GM19023 (cell line): ENCODE measurements at regions not wholly inside any gene's neighbourhood (a gene's known extent, or its start where the extent isn't known, plus 50 kb on each side); places are given as distances from the start of the nearest gene placed in this dataset.
A peak's percentile ranks its signal among the peaks of the same experiment; 100 is the strongest.
"Not testable (repeated sequence)": the region's sequence is repeated elsewhere in the genome, so short reads cannot be mapped to it uniquely, and the experiment has no call there.

Source experiments
- ATAC-seq: cut with Tn5 transposase; IDR thresholded peaks from one replicate; pipeline ENCODE4 v1.9.1; 2021; ENCODE audit warnings: mild to moderate bottlenecking, moderate library complexity; ENCODE audit not compliant: unreplicated experiment

DNA sequence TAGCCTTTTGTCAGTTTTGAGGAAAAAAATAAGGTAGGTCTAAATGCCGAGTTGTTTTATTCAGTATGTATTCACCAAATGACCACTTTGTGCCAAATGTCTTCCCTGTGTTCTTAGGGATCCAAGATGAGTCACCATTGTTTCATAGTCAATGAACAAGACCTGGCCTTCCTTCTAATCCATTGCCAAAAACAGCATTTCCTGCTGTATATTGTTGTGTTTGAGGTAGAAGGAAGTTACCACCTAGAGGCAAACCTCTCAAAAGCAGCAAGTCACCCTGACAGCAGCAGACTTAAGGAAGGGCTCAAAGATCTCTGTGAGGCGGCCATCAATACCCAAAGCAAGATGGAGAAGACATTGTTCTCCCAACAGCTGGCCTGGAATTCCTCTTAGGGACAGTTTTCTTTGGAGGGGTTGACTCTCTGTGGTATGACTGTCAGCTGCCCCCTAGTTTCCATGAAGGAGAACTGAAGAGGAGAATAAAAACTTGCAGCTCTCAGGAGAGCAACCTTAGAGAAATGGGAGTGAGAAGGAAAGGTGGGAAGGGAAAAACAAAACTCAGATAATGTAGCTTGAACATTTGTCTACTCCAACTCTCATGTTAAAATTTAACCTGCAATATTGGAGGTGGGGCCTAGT lies 328.3 kb downstream of the LRATD1 start:
- no peak for ATAC-seq

DNA sequence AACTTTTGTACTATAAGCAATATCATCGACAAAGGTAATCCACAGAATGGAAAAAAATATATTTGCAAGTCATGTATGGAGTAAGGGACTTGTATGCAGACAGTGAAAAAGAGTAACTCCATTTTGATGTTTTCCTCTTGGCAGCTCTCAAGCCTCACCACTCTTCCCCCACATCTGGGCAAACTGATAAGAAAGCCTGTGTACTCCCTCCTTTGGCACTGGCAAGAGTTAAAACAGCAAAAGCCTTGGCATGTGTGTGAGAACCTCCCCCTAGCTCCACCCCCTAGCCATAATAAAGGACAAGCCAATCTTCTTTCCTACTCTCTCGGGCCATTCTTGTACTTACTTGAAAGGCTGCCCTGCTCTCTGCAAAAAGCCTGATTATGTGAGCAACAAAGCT lies 335.2 kb downstream of the LRATD1 start:
- ATAC-seq: no peak

DNA sequence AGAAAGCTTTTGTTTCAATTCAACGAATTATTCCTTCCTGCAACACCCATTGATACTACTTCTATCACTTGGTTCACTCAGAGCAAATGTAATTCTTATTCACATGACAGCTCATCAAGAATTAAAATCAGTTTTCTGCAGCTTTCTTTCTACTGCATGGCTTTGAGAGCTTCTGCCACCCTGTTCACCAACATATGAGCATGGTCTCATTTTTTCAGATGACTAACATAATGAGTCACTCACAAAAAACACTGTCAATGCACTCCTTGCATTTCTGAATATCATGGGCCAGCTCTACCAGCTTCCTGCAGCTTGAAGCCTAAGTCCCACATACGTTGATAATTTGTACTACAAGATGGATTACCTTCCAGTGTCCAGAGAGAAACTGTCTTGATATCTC lies 342.9 kb downstream of the LRATD1 start:
- ATAC-seq: no peak

DNA sequence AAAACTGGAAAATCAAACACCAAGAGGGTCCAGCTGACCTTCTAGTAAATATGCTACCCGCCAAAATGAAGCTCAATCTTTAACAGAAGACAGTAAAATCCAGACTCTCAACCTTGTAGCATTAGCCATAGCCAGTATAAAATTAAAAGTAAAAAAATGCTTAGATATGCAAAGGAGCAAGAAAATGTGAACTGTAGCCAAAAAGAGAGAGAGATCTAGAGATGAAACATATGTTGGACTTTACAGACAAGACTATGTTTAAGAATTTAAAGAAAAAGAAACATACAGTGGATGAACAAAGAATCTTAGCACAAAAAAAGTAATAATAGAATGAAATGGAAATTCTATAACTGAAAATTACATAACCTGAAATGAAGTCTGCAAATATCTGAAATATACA lies 344.5 kb downstream of the LRATD1 start:
- no peak for ATAC-seq

DNA sequence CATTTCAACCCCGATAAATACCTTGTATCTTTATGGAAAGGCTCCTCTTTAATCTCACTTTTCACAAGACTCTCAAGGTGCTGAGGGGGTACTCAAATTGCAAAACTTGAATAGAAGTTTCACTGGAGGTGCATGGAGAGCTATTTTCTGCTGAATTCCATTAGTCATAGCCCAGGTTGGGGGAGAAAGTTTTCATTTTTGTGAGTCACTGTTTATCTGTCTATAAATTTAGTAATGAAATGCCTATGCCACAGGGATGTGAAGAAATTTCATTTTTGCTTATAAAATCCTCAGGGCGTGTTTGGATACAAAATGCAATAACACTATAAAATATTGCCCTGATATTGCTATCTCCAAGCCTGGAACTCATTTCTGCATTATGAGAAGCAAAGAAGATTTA lies 346.3 kb downstream of the LRATD1 start:
- ATAC-seq: no peak

DNA sequence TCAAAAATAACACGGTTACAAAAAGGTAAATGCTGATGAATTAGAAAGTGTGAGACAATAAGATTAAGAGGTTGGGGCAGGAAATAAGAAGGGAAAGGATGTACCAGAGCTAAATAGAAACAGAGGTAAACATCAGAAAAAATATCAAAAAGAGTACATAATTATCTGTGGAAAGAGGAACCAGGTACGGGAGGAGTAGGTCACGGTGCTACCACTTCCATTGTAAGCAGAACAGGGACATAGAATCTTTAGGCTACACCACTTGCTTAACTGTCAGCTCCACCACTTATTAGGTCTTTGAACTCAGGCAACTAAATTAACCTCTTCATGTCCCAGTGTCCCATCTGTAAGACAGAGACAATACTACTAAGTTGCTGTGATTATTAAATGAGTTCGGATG lies 350.3 kb downstream of the LRATD1 start:
- ATAC-seq: no peak

DNA sequence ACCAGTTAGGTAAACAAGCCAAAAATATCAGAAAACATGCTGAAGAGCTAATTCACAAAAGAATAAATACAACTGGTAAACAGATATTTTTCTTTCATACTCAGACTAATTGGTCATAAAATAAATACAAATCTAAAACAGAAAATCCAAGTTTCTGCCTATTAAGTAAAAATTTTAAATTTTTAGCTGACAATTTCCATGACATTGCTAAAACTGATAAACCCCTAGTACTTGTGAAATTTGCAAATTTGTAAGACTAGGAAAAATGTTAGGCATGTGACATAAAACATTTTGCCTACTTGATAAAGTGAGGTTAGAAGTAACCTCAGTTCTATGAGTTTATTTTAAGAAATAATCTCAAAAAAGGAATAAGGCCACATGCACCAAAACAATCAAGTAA lies 356.1 kb downstream of the LRATD1 start:
- no peak for ATAC-seq

DNA sequence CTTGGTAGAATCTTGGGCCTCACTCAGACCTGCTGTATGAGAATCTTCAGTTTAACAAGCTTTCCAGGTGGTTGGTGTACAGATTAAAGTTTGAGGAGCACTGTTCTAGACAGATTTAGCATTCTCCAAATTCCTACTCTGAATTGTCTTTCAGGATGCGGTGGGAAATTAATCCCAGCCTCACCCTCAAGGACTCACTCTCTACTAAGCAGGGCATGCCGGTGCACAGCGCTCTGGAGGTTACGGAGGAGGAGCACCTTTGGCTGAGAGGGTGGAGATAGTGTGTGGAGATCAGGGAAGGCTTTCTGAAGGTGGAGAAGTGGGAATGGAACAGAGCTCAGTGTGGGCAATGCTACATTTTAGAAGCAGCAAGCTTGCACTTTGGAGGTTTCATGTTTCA lies 359.2 kb downstream of the LRATD1 start:
- ATAC-seq: no peak

DNA sequence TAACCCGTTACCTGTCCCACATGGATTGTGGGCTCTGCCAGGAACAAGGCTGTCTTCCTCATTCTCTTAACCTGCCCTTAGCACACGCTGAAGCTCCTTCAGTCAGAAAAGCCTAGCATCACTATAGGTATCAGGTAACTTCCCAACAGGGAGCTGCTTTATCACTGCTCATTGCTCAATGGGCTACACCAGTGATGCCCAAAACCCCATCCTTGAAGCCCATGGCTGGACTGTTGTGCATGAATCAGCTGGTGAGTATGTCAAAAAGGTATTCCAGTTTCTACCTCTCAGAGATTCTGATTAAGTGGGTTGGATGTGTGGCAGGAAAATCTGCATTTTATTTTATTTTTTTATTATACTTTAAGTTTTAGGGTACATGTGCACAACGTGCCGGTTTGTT lies 362.2 kb downstream of the LRATD1 start:
- no peak for ATAC-seq

DNA sequence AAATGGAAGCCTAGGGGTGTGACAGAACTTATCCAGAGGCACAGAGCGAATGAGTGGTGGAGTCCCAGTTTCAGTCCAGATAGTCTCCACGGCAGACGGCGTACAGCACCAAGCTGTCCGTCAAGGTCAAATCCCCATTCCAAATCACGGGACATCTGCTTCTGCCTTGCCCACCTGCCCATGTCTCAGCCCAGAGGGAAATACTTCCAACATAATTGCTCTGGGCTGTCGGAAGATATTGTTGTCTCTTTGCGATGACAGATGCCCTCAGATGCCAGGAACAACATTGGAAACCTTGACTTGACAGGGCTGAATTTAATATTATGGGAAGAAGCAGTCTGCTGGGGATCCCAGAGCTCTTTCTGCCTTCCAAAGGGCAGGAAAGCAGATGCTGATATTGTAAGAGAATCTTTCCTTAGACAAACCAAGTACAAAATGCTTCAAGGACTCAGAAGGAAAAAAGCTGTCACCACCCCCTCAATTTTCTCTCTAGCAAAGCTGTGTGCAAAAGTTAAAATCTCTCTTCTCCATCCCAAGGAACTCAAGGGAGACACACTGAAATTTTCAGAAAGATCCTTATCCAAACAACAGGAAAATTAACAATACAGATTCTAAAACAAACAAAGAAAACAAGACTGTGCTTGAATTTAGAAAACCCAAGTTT lies 364.0 kb downstream of the LRATD1 start:
- ATAC-seq: no peak

DNA sequence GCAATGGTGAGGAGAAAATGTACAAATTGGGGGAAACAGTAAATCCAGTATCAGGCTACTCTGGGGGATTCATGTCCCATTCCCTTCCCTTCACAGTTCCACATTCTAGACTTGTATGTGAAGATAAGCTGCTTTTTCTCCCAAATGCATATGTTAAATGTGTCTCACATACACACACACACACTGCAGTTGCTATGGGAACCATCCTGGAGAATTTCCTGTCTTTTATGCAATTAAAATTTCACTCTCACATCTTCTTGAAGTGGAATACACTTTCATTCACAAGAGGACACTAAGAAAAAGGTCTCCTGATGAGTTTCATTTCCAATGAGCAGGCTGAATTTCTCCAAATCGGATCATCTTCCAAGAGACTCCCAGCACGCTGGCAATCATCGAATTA lies 366.0 kb downstream of the LRATD1 start:
- no peak for ATAC-seq

DNA sequence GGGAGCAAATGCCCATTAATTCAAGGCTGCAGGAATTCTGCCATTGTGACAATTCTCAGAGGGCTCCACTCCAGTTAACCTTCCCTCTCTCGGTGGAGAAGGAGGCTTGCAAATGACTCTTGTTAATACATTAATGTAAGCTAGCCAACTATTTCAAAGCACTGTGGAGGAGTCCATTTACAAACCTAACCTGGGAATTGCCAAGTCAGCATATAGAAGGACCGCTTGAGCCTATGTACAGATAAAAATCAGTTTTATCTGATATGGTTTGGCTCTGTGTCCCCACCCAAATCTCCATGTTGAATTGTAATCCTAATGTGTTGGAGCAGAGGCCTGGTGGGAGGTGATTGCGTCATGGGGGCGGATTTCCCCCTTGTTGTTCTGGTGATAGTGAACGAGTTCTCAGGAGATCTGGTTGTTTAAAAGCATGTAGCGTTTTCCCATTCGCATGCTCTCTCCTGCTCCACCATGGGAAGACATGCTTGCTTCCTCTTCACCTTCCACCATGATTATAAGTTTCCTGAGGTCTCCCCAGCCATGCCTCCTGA lies 366.7 kb downstream of the LRATD1 start:
- ATAC-seq: no peak

DNA sequence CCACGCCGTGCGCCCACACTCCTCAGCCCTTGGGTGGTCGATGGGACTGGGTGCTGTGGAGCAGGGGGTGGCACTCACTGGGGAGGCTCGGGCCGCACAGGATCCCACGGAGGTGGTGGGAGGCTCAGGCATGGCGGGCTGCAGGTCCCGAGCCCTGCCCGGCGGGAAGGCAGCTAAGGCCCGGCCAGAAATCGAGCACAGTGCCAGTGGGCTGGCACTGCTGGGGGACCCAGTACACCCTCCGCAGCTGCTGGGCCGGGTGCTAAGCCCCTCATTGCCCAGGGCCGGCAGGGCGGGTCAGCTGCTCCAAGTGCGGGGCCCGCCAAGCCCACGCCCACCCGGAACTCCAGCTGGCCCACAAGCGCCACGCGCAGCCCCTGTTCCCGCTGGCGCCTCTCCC lies 370.0 kb downstream of the LRATD1 start:
- not testable (repeated sequence) for ATAC-seq

DNA sequence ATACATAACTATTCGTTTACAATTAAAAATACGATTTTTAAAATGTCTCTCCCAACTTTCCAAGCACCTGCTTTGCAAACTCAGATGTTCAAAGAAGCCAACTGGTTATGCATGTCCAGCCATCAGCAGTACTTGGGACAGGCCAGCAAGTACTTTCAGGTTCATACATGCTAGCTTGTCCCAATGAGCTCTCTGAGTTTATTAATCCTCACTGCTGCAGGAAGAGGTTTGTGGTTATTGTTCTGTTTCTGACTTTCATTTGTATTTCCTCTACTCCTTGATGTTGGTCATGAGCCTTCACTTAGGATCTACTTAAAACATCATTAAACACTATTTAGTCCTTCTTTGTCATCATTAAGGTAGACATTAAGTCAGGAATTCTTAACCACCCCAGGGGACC lies 374.1 kb downstream of the LRATD1 start:
- no peak for ATAC-seq

DNA sequence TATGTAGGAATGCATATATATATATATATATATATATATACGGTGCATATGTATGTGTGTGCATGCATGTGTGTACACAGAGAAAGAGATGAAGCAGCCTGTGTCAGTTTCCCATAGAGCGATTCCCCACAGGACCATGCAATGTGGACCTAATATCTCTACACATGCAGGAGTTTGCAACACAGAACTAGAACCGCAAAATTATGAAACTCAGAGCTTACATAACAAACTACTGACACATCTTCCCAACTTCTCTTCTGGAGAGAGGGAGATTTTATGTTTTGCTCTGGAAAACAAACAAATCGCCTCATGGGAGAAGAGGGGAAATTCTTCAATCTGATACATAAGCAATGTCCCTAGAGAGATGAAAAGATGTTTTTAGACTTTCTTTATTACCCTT lies 377.2 kb downstream of the LRATD1 start:
- no peak for ATAC-seq

DNA sequence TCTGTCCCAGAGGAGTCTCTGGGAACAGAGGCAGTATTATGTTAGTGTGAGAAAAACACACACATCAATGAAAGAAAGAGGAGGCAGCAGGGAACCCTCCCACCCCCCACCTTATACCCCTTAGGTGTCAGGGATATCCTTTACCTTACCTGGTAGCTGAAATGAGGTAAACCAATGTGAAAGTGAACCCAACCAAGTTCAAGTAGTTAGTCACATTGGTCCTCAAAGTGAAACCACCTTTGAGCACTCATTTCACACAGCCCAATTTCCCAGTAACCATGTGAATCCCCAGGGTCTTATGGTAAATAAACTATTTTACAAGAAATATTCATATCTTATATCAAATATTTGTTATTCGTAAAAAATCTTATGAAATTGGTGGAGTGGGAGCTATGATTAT lies 377.8 kb downstream of the LRATD1 start:
- ATAC-seq: no peak

DNA sequence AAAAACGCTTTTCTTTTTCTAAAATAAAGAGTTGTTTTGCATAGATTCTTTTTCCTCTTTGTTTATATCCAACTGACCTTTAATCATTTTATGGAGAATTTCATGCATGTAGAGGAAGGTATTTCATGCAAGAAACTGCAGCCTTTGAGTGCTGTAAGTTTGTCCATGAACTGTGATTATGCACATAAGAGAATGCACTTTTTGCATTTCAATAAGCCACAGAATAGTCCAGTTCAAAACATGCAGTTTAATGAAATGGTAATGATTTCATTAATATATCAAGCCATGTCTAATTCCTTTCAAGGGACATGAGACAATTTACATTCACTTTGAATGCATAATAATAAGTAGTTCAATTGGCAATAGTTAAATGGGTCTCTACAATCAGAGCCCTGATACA lies 386.3 kb downstream of the LRATD1 start:
- ATAC-seq: no peak

DNA sequence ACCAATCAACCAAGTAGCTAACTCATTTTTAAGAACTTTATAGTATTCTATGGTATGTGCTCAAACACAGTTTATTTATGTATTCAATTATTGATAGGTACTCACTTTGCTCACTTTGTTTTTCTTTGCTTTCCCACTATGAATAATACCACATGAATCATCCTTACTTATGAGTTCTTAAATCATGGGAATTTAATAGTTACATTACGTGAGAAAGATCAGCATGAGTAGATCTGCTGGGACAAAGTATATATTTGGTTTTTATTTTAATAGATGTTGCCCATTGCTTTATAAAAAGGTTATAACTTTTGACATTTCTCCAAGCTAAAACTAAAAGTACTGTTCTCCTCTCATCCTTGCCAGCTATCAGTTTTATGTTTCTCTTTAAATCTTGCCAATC lies 390.7 kb downstream of the LRATD1 start:
- ATAC-seq: no peak

DNA sequence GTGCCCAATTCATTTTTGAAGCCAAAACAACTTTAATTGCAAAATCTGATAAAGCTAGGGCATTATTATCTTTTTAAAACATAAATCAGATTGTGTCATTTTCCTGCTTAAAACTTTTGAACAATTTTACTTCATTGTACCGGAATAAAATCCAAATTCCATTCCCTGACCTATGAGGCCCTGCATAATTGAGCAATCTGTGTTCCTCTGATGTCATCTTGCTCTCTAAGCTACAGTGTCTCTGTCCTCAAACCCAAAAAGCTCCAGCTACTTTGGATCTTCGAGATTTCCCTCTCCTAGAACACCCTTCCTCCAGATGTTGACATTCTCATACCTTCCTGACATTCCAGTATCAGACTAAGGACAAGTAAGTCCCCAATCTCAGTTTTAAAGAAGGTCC lies 395.9 kb downstream of the LRATD1 start:
- no peak for ATAC-seq

DNA sequence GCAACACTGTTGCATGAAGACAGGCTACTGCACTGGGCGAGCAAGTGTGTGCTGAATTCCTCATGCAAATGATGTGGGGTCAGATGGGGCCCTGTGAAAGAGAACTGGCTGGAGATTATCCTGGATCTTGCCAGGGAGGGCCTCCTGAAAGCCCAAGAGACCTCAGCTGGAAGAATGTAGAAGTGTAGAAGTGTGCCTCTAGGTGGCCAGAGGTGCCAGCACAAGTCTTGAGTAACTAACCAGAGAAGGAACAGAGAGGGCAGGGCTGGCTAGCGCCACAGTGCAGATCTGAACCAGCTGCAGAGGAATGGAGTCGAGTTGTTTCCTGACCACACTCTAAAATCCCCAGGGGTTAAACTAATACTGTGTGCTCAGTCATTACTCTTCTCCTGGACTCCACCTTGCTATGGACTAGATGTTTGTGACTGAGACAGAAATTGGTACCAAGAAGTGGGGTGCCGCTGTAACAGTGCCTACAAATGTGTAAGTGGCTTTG lies 399.3 kb downstream of the LRATD1 start:
- peak; percentile 97 for ATAC-seq

DNA sequence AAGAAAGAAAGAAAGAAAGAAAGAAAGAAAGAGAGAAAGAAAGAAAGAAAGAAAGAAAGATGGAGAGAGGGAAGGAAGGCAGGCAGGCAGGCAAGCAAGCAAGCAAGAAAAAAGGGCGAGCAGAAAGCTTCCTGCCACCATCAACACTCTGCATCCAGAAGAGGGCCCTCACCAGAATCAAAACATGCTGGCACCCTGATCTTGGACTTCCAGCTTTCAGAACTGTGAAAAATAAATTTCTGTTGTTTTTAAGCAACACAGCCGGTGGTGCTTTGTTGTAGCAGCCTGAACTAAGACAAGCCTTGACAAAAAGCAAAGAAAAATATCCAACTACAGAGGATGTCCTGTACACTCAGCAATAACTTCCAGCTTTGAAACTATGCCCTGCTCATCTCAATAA lies 401.7 kb downstream of the LRATD1 start:
- no peak for ATAC-seq

DNA sequence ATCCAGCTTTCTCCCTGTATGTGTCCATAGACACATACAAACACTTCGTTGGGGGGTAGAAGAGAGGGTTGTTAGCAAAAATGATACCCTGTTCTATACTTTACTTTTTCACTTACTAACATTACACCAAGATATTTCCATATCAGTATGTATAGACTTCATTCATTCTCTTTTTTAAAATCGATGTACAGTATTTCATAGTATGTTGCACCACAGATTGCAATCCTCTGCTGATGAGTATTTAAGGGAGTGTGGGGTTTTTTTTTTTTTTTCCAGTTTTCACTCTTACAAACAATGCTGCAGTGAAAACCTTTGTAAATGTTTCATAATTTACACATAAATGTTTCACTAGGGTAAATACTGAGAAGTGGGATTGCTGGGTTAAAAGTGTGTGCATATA lies 402.3 kb downstream of the LRATD1 start:
- no peak for ATAC-seq
